Caco-2 (cell line): ENCODE measurements at regions not wholly inside any gene's neighbourhood (a gene's known extent, or its start where the extent isn't known, plus 50 kb on each side); places are given as distances from the start of the nearest gene placed in this dataset.
"Not testable (repeated sequence)": the region's sequence is repeated elsewhere in the genome, so short reads cannot be mapped to it uniquely, and the experiment has no call there.

Experiments used
- BruUV-seq: library from RNA; stranded (reverse); fragments of 400-500 nt; replicated peaks from 2 replicates; lab custom pipeline; 2021; lab: Mats Ljungman, UMichigan
- CTCF ChIA-PET: fragments of 300-600 bp; sonication (Branson Sonifier 250); formaldehyde crosslinking; loops from one replicate; lab custom pipeline; 2022; ENCODE audit warnings: antibody characterized with exemption; lab: Charles Lee
- POLR2A ChIA-PET: fragments of 300-600 bp; sonication (Branson Sonifier 250); formaldehyde crosslinking; loops from one replicate; lab custom pipeline; 2022; ENCODE audit warnings: antibody characterized with exemption; lab: Charles Lee
- DNase-seq, 2 experiments: peaks; one replicate each; pipeline versions ENCODE4 v3.0.0 to v3.0.0-alpha.2; 2020 to 2022
- H3K27me3 ChIP-seq: replicated peaks from 2 replicates; pipeline ENCODE4 v1.6.0; 2011; ENCODE audit warnings: low read length; ENCODE audit not compliant: control insufficient read depth, insufficient read depth
- H3K36me3 ChIP-seq: 2 replicates; pipeline ENCODE4 v1.5.1; 2011; ENCODE audit warnings: low read length; ENCODE audit not compliant: control insufficient read depth, insufficient read depth
- H3K4me1 ChIP-seq: fragments of 250-450 bp; sonication (Bioruptor Pico); 2 replicates; pipeline ENCODE4 v1.5.1; 2020; ENCODE audit warnings: mild to moderate bottlenecking
- H3K4me3 ChIP-seq: 2 replicates; pipeline ENCODE4 v1.5.1; 2011; ENCODE audit warnings: low read depth, mild to moderate bottlenecking, control low read depth, low read length
- H3K9me3 ChIP-seq: fragments of 250-450 bp; sonication (Bioruptor Pico); 2 replicates; pipeline ENCODE4 v1.5.1; 2020; ENCODE audit warnings: mild to moderate bottlenecking, moderate library complexity
- H3K27ac Mint-ChIP-seq: one replicate; pipeline ENCODE4 v1.8.0; 2022; ENCODE audit warnings: mixed read lengths; ENCODE audit not compliant: unreplicated experiment
- H3K27me3 Mint-ChIP-seq: one replicate; pipeline ENCODE4 v1.8.0; 2022; ENCODE audit warnings: mixed read lengths; ENCODE audit not compliant: insufficient read depth, unreplicated experiment
- H3K36me3 Mint-ChIP-seq: one replicate; pipeline ENCODE4 v1.8.0; 2022; ENCODE audit warnings: mild to moderate bottlenecking, mixed read lengths; ENCODE audit not compliant: insufficient read depth, unreplicated experiment
- H3K4me1 Mint-ChIP-seq: one replicate; pipeline ENCODE4 v1.8.0; 2022; ENCODE audit warnings: low read depth, mixed read lengths; ENCODE audit not compliant: unreplicated experiment
- H3K4me3 Mint-ChIP-seq: one replicate; pipeline ENCODE4 v1.8.0; 2022; ENCODE audit warnings: mild to moderate bottlenecking, moderate library complexity, mixed read lengths; ENCODE audit not compliant: unreplicated experiment
- H3K9me3 Mint-ChIP-seq: one replicate; pipeline ENCODE4 v1.8.0; 2022; ENCODE audit warnings: mixed read lengths; ENCODE audit not compliant: unreplicated experiment
- CTCF ChIP-seq, 2 experiments: fragments of 200-600 bp in 1 of 2; IDR thresholded peaks; 1 replicate in 1 of 2; 2 replicates in 1 of 2; pipeline versions ENCODE4 v1.5.1 to v1.8.0; 2011 to 2022; ENCODE audit warnings: antibody characterized with exemption in 1 of 2, control low read depth in 1 of 2, inconsistent platforms in 1 of 2, low read depth in 1 of 2, low read length in 1 of 2, mild to moderate bottlenecking in 1 of 2, moderate library complexity in 1 of 2; ENCODE audit not compliant: insufficient read depth in 1 of 2, severe bottlenecking in 1 of 2, unreplicated experiment in 1 of 2
- intact Hi-C: fragments of 100-400 bp; cut with micrococcal nuclease; formaldehyde crosslinking; loops from one replicate; pipeline ENCODE4 v1.10.0; 2022; ENCODE audit not compliant: unreplicated experiment

DNA sequence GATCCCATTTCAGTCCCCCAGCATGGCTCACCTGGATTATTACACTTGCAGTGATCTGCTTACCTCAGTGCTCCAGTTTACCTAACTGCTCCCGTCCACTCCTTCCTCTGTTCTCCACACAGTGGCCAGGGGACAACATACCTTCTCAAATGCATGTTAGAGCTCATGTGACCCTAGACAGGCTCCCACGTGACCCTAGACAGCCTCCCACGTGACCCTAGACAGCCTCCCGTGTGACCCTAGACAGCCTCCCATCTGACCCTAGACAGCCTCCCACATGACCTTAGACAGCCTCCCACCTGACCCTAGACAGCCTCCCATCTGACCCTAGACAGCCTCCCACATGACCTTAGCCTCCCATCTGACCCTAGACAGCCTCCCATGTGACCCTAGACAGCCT is 226.0 kb upstream of the TMEM132C start:
- no peak for TF ChIP-seq CTCF (IDR thresholded peaks at IDR 0.05; ENCODE audit: insufficient read depth in 1 of 2, low read depth in 1 of 2, low read length in 1 of 2, severe bottlenecking in 1 of 2, unreplicated experiment in 1 of 2)
- no TSS peak for BruUV-seq
- Histone ChIP-seq H3K4me3 (no peak overlapping the region), H3K9me3 (no peaks in the 10 kb centered on the region), H3K27me3 (no peaks in the 10 kb centered on the region), H3K4me1 (no peaks in the 10 kb centered on the region), H3K36me3 (no peaks in the 10 kb centered on the region)
- ChIA-PET POLR2A (no interaction called here), CTCF (no interaction called here)
- no peaks in the 10 kb centered on the region for H3K27me3 Mint-ChIP-seq
- no peaks in the 10 kb centered on the region for H3K4me1 Mint-ChIP-seq
- H3K36me3 Mint-ChIP-seq, result peaks cover 5% of the 10 kb centered on the region
- DNase-seq, result no peak
- no peak overlapping the region for H3K27ac Mint-ChIP-seq
- H3K4me3 Mint-ChIP-seq, result no peak overlapping the region
- peaks cover 27% of the 10 kb centered on the region for H3K9me3 Mint-ChIP-seq
- intact Hi-C loops, result no loop called here

GRCh38 chr12:128042283-128042682 is 224.7 kb upstream of the TMEM132C start:
- H3K4me1 ChIP-seq, H3K4me3 Mint-ChIP-seq, CTCF ChIA-PET, H3K27me3 ChIP-seq, POLR2A ChIA-PET, H3K4me3 ChIP-seq, H3K36me3 Mint-ChIP-seq, BruUV-seq, H3K9me3 ChIP-seq, H3K27me3 Mint-ChIP-seq, H3K27ac Mint-ChIP-seq, DNase-seq, intact Hi-C loops, H3K36me3 ChIP-seq, H3K4me1 Mint-ChIP-seq: not testable (repeated sequence)
- peaks cover 27% of the 10 kb centered on the region for H3K9me3 Mint-ChIP-seq

GRCh38 chr12:128042825-128043224 is 224.1 kb upstream of the TMEM132C start:
- ChIA-PET POLR2A (no interaction called here), CTCF (no interaction called here)
- H3K4me3 ChIP-seq, result no peak overlapping the region
- Mint-ChIP-seq H3K27ac (no peak overlapping the region), H3K27me3 (no peaks in the 10 kb centered on the region), H3K4me3 (no peak overlapping the region), H3K36me3 (peaks cover 5% of the 10 kb centered on the region), H3K9me3 (peaks cover 27% of the 10 kb centered on the region), H3K4me1 (no peaks in the 10 kb centered on the region)
- no peaks in the 10 kb centered on the region for H3K4me1 ChIP-seq
- no peak for TF ChIP-seq CTCF (IDR thresholded peaks at IDR 0.05; ENCODE audit: insufficient read depth in 1 of 2, low read depth in 1 of 2, low read length in 1 of 2, severe bottlenecking in 1 of 2, unreplicated experiment in 1 of 2)
- no peak for DNase-seq
- H3K27me3 ChIP-seq, result no peaks in the 10 kb centered on the region
- no peaks in the 10 kb centered on the region for H3K36me3 ChIP-seq
- no TSS peak for BruUV-seq
- intact Hi-C loops, result no loop called here
- H3K9me3 ChIP-seq, result no peaks in the 10 kb centered on the region

DNA sequence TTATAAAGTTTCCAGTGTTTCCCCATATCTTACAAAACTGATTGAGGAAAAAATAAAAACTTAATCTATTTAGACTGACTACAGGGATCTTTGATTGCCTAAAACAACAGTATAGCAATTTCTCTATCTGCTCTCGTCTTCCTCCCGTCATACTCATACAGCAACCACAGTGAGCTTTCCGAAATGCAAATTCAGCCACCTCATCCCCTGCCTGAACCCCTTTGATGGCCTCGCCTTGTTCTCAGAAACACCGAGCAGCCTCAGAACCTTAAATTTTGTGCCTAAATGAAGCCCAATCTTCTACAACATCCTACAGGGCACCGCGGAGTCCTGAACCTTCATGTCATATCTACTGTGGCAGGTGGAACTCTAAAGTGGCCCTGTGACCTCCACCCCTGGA is 223.7 kb upstream of the TMEM132C start:
- H3K36me3 Mint-ChIP-seq, result peaks cover 5% of the 10 kb centered on the region
- H3K4me1 Mint-ChIP-seq, result no peaks in the 10 kb centered on the region
- TF ChIP-seq CTCF (IDR thresholded peaks at IDR 0.05; ENCODE audit: insufficient read depth in 1 of 2, low read depth in 1 of 2, low read length in 1 of 2, severe bottlenecking in 1 of 2, unreplicated experiment in 1 of 2), result no peak
- H3K27me3 Mint-ChIP-seq, result no peaks in the 10 kb centered on the region
- DNase-seq, result no peak
- H3K9me3 ChIP-seq, result no peaks in the 10 kb centered on the region
- no peak overlapping the region for H3K4me3 Mint-ChIP-seq
- intact Hi-C loops, result no loop called here
- no peaks in the 10 kb centered on the region for H3K36me3 ChIP-seq
- ChIA-PET POLR2A (no interaction called here), CTCF (no interaction called here)
- no peaks in the 10 kb centered on the region for H3K4me1 ChIP-seq
- H3K4me3 ChIP-seq, result no peak overlapping the region
- no peak overlapping the region for H3K27ac Mint-ChIP-seq
- peaks cover 27% of the 10 kb centered on the region for H3K9me3 Mint-ChIP-seq
- no peaks in the 10 kb centered on the region for H3K27me3 ChIP-seq
- BruUV-seq, result no TSS peak
